ENCODE measurements at regions not wholly inside any gene's neighbourhood (a gene's known extent, or its start where the extent isn't known, plus 50 kb on each side); places are given as distances from the start of the nearest gene placed in this dataset.
A peak's percentile ranks its signal among the peaks of the same experiment; 100 is the strongest.

DNA sequence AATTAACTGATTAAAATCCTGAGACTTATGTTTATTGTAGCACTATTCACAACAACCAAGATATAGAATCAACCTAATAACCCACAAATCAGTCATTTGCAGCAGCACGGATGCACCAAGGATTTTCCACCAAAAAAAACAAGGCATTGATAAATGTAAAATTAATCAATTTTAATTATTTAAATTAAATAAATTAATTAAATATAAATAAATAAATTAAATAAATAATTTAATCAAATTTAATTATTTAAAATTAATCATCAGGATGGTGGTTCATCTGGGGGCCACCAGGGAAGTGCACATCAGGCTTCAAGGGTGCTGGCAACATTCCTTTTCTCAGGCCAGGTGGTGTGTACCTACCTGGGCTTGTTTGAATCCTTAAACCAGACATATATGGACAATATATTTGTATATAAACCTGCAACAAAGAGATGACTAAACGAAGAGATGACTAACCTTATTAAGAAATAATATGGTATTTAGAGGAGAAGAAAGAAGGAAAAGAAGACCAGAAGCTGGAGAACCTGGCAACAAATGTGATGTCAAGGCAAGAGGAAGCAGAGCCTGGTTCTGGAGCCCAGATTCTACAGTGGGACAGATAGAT lies 89.2 kb downstream of the CD164 start:
- intact Hi-C loops (cut with DNase I) = no loop called here

DNA sequence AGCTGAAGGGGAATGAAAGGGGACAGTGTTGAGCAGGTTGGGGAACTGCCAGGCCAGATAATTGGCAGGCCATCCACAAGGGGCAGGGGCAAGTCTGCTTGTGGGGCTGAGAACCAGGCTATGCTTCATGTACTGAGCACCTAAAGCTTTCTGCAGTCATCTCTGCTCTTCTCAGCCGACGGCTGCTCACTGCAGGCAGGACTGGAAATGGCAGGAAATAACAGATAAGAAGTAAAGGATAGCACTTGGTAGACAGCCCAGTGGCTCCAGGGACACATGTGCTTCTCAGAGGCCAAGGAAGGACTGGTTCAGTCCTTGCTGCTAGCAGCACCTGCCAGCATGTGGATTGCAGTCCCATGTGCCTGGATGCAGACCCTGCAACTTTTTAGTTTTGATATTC lies 89.8 kb downstream of the CD164 start:
- Histone ChIP-seq H3K27ac (no peak overlapping the region), H3K36me3 (replicated peaks in 1 of 2) (no peaks in the 10 kb centered on the region), H3K4me1 (replicated peaks in 1 of 2) (no peaks in the 10 kb centered on the region), H3K9me3 (replicated peaks in 1 of 3) (no peaks in the 10 kb centered on the region), H3K27me3 (peaks cover 4% of the 10 kb centered on the region), H3K4me3 (no peak overlapping the region)
- intact Hi-C loops (cut with DNase I) = no loop called here
- peak in 2 of 7 donors; percentile 20 to 33 for DNase-seq
- TF ChIP-seq POLR2A (IDR thresholded peaks at IDR 0.05) = no peak
- TF ChIP-seq, protein P1, sequence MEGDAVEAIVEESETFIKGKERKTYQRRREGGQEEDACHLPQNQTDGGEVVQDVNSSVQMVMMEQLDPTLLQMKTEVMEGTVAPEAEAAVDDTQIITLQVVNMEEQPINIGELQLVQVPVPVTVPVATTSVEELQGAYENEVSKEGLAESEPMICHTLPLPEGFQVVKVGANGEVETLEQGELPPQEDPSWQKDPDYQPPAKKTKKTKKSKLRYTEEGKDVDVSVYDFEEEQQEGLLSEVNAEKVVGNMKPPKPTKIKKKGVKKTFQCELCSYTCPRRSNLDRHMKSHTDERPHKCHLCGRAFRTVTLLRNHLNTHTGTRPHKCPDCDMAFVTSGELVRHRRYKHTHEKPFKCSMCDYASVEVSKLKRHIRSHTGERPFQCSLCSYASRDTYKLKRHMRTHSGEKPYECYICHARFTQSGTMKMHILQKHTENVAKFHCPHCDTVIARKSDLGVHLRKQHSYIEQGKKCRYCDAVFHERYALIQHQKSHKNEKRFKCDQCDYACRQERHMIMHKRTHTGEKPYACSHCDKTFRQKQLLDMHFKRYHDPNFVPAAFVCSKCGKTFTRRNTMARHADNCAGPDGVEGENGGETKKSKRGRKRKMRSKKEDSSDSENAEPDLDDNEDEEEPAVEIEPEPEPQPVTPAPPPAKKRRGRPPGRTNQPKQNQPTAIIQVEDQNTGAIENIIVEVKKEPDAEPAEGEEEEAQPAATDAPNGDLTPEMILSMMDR (IDR thresholded peaks at IDR 0.05) = no peak
- 35 to 61% (median 38%) methylated on average over 2 of the region's 2 CpGs for WGBS, 4 donors

More for the DNA sequence above, 89.2 kb downstream of the CD164 start:
- H3K4me1 ChIP-seq (replicated peaks in 1 of 2) = no peaks in the 10 kb centered on the region
- no peaks in the 10 kb centered on the region for H3K36me3 ChIP-seq (replicated peaks in 1 of 2)
- 77 to 81% (median 80%) methylated on average over 2 of the region's 2 CpGs for WGBS, 4 donors
- H3K4me3 ChIP-seq = no peak overlapping the region
- H3K27ac ChIP-seq = no peak overlapping the region
- H3K27me3 ChIP-seq = peaks cover 4% of the 10 kb centered on the region
- TF ChIP-seq, protein P1 (IDR thresholded peaks at IDR 0.05) = no peak
- no peak for TF ChIP-seq POLR2A (IDR thresholded peaks at IDR 0.05)
- no peak for DNase-seq
- H3K9me3 ChIP-seq (replicated peaks in 1 of 3) = no peaks in the 10 kb centered on the region

DNA sequence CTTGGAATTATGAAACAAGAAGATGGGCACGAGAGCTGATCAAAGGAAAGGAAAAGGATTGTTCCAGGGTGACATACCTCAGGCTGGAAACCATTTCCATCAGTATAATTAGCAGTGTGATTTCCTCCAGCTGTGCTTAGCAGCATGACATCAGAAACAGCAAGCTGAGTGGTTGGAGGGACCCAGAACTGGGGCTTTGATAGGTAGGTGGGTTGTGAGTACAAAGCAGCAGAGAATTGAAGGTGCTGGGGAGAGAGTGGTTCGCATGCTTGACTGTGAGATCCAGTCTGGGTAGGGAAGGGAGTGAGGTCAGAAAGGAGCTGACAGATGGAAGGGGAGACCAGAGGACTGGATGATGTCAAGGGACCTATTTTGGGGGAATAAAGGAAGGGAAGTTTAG lies 90.4 kb downstream of the CD164 start:
- WGBS, 4 donors = 73 to 96% (median 81%) methylated on average over 2 of the region's 2 CpGs
- TF ChIP-seq POLR2A (IDR thresholded peaks at IDR 0.05) = no peak
- TF ChIP-seq, protein P1 (IDR thresholded peaks at IDR 0.05) = no peak
- Histone ChIP-seq H3K36me3 (replicated peaks in 1 of 2) (no peaks in the 10 kb centered on the region), H3K27ac (no peak overlapping the region), H3K4me1 (replicated peaks in 1 of 2) (no peaks in the 10 kb centered on the region), H3K27me3 (peaks cover 4% of the 10 kb centered on the region), H3K4me3 (no peak overlapping the region), H3K9me3 (replicated peaks in 1 of 3) (no peaks in the 10 kb centered on the region)
- no peak for DNase-seq
- intact Hi-C loops (cut with DNase I) = no loop called here

DNA sequence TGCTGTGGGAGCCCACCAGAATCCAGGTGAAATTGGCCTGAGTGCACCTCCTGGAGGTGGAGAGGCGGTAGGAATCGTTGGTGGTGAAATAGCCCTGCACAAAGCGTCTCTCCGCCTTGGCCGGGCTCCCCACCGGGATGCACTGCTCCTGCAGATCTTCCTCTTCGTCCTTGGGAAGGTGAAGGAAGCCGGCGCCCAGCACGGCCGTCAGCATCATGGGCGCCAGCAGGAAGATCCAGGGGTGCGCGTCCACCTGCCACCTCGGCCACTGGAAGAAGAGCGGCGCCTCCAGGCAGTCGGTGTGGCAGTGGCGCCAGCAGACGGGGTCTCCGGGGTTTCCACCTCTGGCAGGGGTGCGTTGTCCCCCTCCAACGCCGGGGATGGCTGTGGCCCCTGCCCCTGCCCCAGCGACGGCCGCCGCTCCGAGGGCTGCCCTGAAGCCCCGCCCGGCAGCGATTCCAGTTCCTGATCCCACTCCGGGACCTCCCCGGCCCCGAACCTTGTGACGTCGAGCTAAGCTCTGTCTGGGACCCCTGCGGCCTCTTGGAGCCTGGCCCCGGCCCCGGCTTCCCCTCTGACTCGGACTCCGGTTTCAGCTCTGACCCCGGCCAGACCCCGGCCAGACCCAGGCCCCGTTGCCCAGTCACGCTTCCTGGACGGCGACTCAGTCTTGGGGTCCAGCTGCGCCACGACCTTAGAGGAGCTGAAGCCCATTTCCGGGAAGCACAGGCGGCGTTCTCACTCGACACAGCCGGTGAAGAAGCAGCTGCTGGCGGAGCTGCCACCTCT lies 91.9 kb downstream of the CD164 start:
- Histone ChIP-seq H3K9me3 (replicated peaks in 1 of 3) (no peaks in the 10 kb centered on the region), H3K4me1 (replicated peaks in 1 of 2) (no peaks in the 10 kb centered on the region), H3K36me3 (replicated peaks in 1 of 2) (no peaks in the 10 kb centered on the region), H3K4me3 (no peak overlapping the region), H3K27ac (no peak overlapping the region), H3K27me3 (peaks cover 4% of the 10 kb centered on the region)
- TF ChIP-seq, protein P1 (IDR thresholded peaks at IDR 0.05) = no peak
- TF ChIP-seq POLR2A (IDR thresholded peaks at IDR 0.05) = no peak
- intact Hi-C loops (cut with DNase I) = no loop called here
- no peak for DNase-seq
- WGBS, 4 donors = 70 to 83% (median 76%) methylated on average over 39 to 56 of the region's 56 CpGs

Measured in adrenal gland (tissue), 9 donors.